HFF-Myc (cell line): ENCODE measurements at regions not wholly inside any gene's neighbourhood (a gene's known extent, or its start where the extent isn't known, plus 50 kb on each side); places are given as distances from the start of the nearest gene placed in this dataset.

ENCODE experiments used
- DNase-seq: peaks from one replicate; pipeline ENCODE4 v3.0.0-alpha.2; 2011; ENCODE audit warnings: low read depth; ENCODE audit errors: extremely low read depth
- H3K4me3 ChIP-seq: replicated peaks from 2 replicates; pipeline ENCODE4 v1.5.1; 2011; ENCODE audit warnings: low read depth, mild to moderate bottlenecking, control low read depth, low read length
- CTCF ChIP-seq: IDR thresholded peaks from 2 replicates; pipeline ENCODE4 v1.5.1; 2012; ENCODE audit warnings: mild to moderate bottlenecking, low read depth, low read length, control low read depth; ENCODE audit errors: missing control alignments

GRCh38 chr3:147812186-147812911 is 403.2 kb downstream of the ZIC1 start:
- no peak for DNase-seq
- TF ChIP-seq CTCF: no peak
- no peak overlapping the region for H3K4me3 ChIP-seq

- TF ChIP-seq CTCF: no peak
- no peak overlapping the region for H3K4me3 ChIP-seq
- no peak for DNase-seq
Measured at GRCh38 chr3:147813256-147813655, 404.1 kb downstream of the ZIC1 start.

DNA sequence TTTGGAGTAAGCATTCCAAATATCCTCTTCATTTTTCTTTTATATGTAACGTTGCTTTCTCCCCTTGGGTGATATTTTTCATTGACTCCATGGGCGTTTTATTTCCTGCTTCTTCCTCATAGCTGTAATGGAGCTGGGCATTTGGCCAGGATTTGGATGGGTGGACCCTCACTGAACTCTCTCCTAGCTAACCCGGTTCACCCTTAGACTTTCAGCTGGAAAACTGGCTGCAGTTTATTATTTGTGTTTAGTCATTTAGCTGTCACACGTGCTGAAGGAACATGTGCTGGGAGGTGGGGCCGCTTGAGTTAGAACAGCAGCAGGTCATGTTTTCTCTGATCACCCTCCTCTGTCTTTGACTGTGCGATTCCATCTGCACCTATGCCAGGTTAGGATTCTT is 407.6 kb downstream of the ZIC1 start:
- DNase-seq: no peak
- no peak overlapping the region for H3K4me3 ChIP-seq
- TF ChIP-seq CTCF: no peak

DNA sequence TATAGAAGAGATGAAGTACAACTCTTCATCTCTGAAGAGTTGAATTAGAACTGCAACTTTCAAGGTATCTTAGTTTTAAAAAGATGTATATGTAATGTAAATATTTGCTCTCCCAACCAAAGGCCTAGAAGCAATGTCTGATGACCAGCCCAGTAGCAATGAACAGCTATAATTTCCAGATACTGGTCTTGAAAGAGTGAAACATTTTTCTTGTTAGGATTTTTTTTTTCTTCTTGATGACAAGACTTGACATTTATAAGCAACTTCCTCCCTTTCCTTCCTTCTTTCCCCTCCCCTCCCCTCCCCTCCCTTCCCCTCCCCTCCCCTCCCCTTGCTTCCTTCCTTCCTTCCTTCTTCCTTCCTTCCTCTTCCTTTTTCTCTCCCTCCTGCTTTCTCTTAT is 423.4 kb downstream of the ZIC1 start:
- no peak for DNase-seq
- TF ChIP-seq CTCF: no peak

GRCh38 chr3:147836330-147836729 is 427.2 kb downstream of the ZIC1 start:
- no peak for DNase-seq
- TF ChIP-seq CTCF: no peak
- H3K4me3 ChIP-seq: no peak overlapping the region

More for the DNA sequence above, 423.4 kb downstream of the ZIC1 start:
- no peak overlapping the region for H3K4me3 ChIP-seq

DNA sequence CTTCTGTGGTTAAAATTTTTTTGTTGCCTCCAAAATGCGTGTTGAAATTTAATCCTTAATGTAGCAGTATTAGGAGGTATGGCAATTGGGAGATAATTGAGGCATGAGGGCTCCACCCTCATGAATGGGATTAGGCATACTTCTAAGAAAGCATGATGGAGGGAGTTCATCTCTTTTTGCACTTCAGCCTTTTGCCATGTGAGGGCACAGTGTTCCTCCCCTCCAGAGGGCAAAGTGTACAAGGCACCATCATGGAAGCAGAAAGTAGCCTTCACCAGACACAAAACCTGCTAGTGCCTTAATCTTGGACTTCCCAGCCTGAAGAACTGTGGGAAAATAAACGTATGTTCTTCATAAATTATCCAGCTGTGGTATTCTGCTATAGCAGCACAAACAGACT is 429.5 kb downstream of the ZIC1 start:
- TF ChIP-seq CTCF: peak; percentile 34
- H3K4me3 ChIP-seq: no peak overlapping the region
- no peak for DNase-seq

- no peak for TF ChIP-seq CTCF
- DNase-seq: no peak
- no peak overlapping the region for H3K4me3 ChIP-seq
Measured at GRCh38 chr3:147843331-147843730, 434.2 kb downstream of the ZIC1 start.
